SK-N-SH treated with all-trans-retinoic acid at 6 μM for 48 hours (cell line): ENCODE measurements at regions not wholly inside any gene's neighbourhood (a gene's known extent, or its start where the extent isn't known, plus 50 kb on each side); places are given as distances from the start of the nearest gene placed in this dataset.
A peak's percentile ranks its signal among the peaks of the same experiment; 100 is the strongest.

Source experiments
- ATAC-seq: fragments of 200-7000 bp; cut with Tn5 transposase; 3 replicates; pipeline ENCODE4 v1.9.1; 2020; ENCODE audit warnings: mild to moderate bottlenecking, moderate library complexity
- ARNTL ChIP-seq: fragments of 450-650 bp; formaldehyde crosslinking; IDR thresholded peaks from 2 replicates; pipeline ENCODE4 v1.5.0; 2020; ENCODE audit warnings: low read depth, mild to moderate bottlenecking, moderate library complexity, borderline replicate concordance
- BACH2 ChIP-seq: fragments of 250-450 bp; sonication (Bioruptor Pico); IDR thresholded peaks from 2 replicates; pipeline ENCODE4 v1.9.0; 2021; ENCODE audit warnings: mild to moderate bottlenecking, borderline replicate concordance
- CSDC2 ChIP-seq: fragments of 250-450 bp; sonication (Bioruptor Pico); IDR thresholded peaks from 2 replicates; pipeline ENCODE4 v1.5.0; 2020; ENCODE audit warnings: mild to moderate bottlenecking, moderate library complexity
- ESRRG ChIP-seq: fragments of 250-450 bp; sonication (Bioruptor Pico); IDR thresholded peaks from 2 replicates; pipeline ENCODE4 v1.6.1; 2021; ENCODE audit warnings: mild to moderate bottlenecking
- GLIS3 ChIP-seq: fragments of 250-450 bp; sonication (Bioruptor Pico); IDR thresholded peaks from 2 replicates; pipeline ENCODE4 v1.5.0; 2020; ENCODE audit warnings: mild to moderate bottlenecking, moderate library complexity
- ISL1 ChIP-seq: fragments of 250-450 bp; sonication (Bioruptor Pico); IDR thresholded peaks from 2 replicates; pipeline ENCODE4 v2.1.2; 2022; ENCODE audit warnings: mild to moderate bottlenecking, moderate library complexity
- OSR1 ChIP-seq: fragments of 250-450 bp; sonication (Bioruptor Pico); IDR thresholded peaks from 2 replicates; pipeline ENCODE4 v1.8.0; 2022; ENCODE audit warnings: moderate library complexity, mild to moderate bottlenecking, inconsistent platforms
- PPARA ChIP-seq: fragments of 250-450 bp; sonication (Bioruptor Pico); IDR thresholded peaks from 2 replicates; pipeline ENCODE4 v1.5.0; 2020; ENCODE audit warnings: mild to moderate bottlenecking, borderline replicate concordance
- RARB ChIP-seq: fragments of 250-450 bp; sonication (Bioruptor Pico); IDR thresholded peaks from 2 replicates; pipeline ENCODE4 v1.8.0; 2021; ENCODE audit warnings: mild to moderate bottlenecking, moderate library complexity
- SNAI2 ChIP-seq: fragments of 250-450 bp; sonication (Bioruptor Pico); IDR thresholded peaks from 2 replicates; pipeline ENCODE4 v1.5.0; 2020; ENCODE audit warnings: mild to moderate bottlenecking, moderate library complexity
- TOX ChIP-seq: fragments of 250-450 bp; sonication (Bioruptor Pico); IDR thresholded peaks from 2 replicates; pipeline ENCODE4 v1.8.0; 2021; ENCODE audit warnings: mild to moderate bottlenecking, moderate library complexity, borderline replicate concordance
- ZC3H10 ChIP-seq: fragments of 250-450 bp; sonication (Bioruptor Pico); IDR thresholded peaks from 2 replicates; pipeline ENCODE4 v1.5.1; 2021; ENCODE audit warnings: mild to moderate bottlenecking, moderate library complexity
- ZFP3 ChIP-seq: fragments of 250-450 bp; sonication (Bioruptor Pico); IDR thresholded peaks from 2 replicates; pipeline ENCODE4 v1.5.0; 2020; ENCODE audit warnings: mild to moderate bottlenecking, moderate library complexity
- ZFP30 ChIP-seq: fragments of 450-650 bp; formaldehyde crosslinking; IDR thresholded peaks from 2 replicates; pipeline ENCODE4 v1.5.0; 2022; ENCODE audit warnings: mild to moderate bottlenecking, moderate library complexity
- ZNF565 ChIP-seq: fragments of 450-650 bp; formaldehyde crosslinking; conservative IDR thresholded peaks from 2 replicates; pipeline ENCODE4 v1.5.0; 2020; ENCODE audit warnings: low read depth, mild to moderate bottlenecking, moderate library complexity
- ZNF70 ChIP-seq: fragments of 450-650 bp; formaldehyde crosslinking; IDR thresholded peaks from 2 replicates; pipeline ENCODE4 v1.5.0; 2020; ENCODE audit warnings: mild to moderate bottlenecking, moderate library complexity
- ZNF8 ChIP-seq: fragments of 450-650 bp; formaldehyde crosslinking; IDR thresholded peaks from 2 replicates; pipeline ENCODE4 v1.5.0; 2020; ENCODE audit warnings: mild to moderate bottlenecking, moderate library complexity
- TF ChIP-seq, protein P1 (sequence below): fragments of 250-450 bp; sonication (Bioruptor Pico); IDR thresholded peaks from 2 replicates; pipeline ENCODE4 v1.8.0; 2021; ENCODE audit warnings: low read depth, mild to moderate bottlenecking, moderate library complexity, borderline replicate concordance
- TF ChIP-seq, protein P2 (sequence below): fragments of 250-450 bp; sonication (Bioruptor Pico); IDR thresholded peaks from 2 replicates; pipeline ENCODE4 v1.5.1; 2021; ENCODE audit warnings: mild to moderate bottlenecking, moderate library complexity
- TF ChIP-seq, protein P3 (sequence below): fragments of 250-450 bp; sonication (Bioruptor Pico); IDR thresholded peaks from 2 replicates; pipeline ENCODE4 v1.8.0; 2020; ENCODE audit warnings: mild to moderate bottlenecking, moderate library complexity, borderline replicate concordance
- TF ChIP-seq, protein P4 (sequence below): fragments of 250-450 bp; sonication (Bioruptor Pico); IDR thresholded peaks from 2 replicates; pipeline ENCODE4 v1.5.0; 2020; ENCODE audit warnings: mild to moderate bottlenecking, moderate library complexity
- TF ChIP-seq, protein P5 (sequence below): fragments of 250-450 bp; sonication (Bioruptor Pico); IDR thresholded peaks from 2 replicates; pipeline ENCODE4 v1.5.1; 2020; ENCODE audit warnings: low read depth, mild to moderate bottlenecking, moderate library complexity

DNA sequence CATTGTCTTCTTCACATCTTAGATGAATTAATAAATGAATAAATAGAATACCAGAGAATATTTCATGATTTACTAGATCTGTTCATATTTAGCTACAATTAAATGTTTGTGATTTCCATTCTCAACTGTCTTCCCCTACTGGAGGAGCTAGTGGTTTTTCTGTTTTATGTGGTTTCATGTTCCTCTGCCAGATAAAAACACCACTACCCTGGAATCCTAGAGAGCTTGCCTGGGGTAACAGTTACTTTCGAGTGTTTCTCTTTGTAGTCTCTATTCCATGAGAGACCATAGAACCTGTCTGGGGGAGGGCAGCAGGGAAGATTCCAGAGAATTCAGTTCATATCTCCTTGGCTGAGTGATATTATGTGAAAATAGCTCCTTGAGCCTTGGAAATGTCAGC, 349.2 kb downstream of the INSIG2 start:
- TF ChIP-seq, protein P1, sequence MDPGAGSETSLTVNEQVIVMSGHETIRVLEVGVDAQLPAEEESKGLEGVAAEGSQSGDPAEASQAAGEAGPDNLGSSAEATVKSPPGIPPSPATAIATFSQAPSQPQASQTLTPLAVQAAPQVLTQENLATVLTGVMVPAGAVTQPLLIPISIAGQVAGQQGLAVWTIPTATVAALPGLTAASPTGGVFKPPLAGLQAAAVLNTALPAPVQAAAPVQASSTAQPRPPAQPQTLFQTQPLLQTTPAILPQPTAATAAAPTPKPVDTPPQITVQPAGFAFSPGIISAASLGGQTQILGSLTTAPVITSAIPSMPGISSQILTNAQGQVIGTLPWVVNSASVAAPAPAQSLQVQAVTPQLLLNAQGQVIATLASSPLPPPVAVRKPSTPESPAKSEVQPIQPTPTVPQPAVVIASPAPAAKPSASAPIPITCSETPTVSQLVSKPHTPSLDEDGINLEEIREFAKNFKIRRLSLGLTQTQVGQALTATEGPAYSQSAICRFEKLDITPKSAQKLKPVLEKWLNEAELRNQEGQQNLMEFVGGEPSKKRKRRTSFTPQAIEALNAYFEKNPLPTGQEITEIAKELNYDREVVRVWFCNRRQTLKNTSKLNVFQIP, result no peak
- TF ChIP-seq ZNF8 (CRISPR knock-in tag) (no peak), GLIS3 (CRISPR knock-in tag) (no peak), ZC3H10 (CRISPR knock-in tag) (no peak), BACH2 (no peak), ESRRG (CRISPR knock-in tag) (no peak), OSR1 (no peak), ZFP3 (no peak), ISL1 (CRISPR knock-in tag) (no peak), ARNTL (CRISPR knock-in tag) (no peak), CSDC2 (CRISPR knock-in tag) (no peak), ZFP30 (CRISPR knock-in tag) (no peak)
- TF ChIP-seq, protein P2, sequence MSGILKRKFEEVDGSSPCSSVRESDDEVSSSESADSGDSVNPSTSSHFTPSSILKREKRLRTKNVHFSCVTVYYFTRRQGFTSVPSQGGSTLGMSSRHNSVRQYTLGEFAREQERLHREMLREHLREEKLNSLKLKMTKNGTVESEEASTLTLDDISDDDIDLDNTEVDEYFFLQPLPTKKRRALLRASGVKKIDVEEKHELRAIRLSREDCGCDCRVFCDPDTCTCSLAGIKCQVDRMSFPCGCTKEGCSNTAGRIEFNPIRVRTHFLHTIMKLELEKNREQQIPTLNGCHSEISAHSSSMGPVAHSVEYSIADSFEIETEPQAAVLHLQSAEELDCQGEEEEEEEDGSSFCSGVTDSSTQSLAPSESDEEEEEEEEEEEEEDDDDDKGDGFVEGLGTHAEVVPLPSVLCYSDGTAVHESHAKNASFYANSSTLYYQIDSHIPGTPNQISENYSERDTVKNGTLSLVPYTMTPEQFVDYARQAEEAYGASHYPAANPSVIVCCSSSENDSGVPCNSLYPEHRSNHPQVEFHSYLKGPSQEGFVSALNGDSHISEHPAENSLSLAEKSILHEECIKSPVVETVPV (CRISPR knock-in tag), result no peak
- TF ChIP-seq, protein P3, sequence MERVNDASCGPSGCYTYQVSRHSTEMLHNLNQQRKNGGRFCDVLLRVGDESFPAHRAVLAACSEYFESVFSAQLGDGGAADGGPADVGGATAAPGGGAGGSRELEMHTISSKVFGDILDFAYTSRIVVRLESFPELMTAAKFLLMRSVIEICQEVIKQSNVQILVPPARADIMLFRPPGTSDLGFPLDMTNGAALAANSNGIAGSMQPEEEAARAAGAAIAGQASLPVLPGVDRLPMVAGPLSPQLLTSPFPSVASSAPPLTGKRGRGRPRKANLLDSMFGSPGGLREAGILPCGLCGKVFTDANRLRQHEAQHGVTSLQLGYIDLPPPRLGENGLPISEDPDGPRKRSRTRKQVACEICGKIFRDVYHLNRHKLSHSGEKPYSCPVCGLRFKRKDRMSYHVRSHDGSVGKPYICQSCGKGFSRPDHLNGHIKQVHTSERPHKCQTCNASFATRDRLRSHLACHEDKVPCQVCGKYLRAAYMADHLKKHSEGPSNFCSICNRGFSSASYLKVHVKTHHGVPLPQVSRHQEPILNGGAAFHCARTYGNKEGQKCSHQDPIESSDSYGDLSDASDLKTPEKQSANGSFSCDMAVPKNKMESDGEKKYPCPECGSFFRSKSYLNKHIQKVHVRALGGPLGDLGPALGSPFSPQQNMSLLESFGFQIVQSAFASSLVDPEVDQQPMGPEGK, result no peak

DNA sequence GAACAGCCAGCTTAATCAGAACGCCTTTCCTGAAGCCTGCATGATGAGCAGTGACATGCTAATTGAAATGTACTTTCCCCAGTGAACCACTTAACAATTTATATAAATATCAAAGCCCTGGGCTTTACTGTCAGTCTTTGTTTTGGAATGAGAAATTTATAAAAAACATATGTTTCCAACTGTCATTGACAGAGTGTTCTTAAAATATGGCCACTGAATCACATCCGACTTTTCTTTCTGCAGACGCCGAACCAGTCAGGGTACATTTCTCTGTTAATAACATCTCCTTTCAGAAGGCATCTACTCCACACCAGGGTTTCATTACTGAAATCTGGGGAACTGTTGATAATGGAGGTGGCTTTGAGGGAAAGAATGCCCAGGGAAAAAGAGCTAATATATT, 343.7 kb downstream of the INSIG2 start:
- TF ChIP-seq, protein P1, result no peak
- TF ChIP-seq, protein P4, sequence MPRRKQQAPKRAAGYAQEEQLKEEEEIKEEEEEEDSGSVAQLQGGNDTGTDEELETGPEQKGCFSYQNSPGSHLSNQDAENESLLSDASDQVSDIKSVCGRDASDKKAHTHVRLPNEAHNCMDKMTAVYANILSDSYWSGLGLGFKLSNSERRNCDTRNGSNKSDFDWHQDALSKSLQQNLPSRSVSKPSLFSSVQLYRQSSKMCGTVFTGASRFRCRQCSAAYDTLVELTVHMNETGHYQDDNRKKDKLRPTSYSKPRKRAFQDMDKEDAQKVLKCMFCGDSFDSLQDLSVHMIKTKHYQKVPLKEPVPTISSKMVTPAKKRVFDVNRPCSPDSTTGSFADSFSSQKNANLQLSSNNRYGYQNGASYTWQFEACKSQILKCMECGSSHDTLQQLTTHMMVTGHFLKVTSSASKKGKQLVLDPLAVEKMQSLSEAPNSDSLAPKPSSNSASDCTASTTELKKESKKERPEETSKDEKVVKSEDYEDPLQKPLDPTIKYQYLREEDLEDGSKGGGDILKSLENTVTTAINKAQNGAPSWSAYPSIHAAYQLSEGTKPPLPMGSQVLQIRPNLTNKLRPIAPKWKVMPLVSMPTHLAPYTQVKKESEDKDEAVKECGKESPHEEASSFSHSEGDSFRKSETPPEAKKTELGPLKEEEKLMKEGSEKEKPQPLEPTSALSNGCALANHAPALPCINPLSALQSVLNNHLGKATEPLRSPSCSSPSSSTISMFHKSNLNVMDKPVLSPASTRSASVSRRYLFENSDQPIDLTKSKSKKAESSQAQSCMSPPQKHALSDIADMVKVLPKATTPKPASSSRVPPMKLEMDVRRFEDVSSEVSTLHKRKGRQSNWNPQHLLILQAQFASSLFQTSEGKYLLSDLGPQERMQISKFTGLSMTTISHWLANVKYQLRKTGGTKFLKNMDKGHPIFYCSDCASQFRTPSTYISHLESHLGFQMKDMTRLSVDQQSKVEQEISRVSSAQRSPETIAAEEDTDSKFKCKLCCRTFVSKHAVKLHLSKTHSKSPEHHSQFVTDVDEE (CRISPR knock-in tag), result no peak
- TF ChIP-seq ZC3H10 (CRISPR knock-in tag), result 0 out of 2 replicates have a peak, but pooled peaks have one; percentile 32
- TF ChIP-seq PPARA (CRISPR knock-in tag), result no peak
- no peak for TF ChIP-seq BACH2
- TF ChIP-seq TOX (CRISPR knock-in tag), result peak; percentile 85
- no peak for TF ChIP-seq ZFP3
- TF ChIP-seq CSDC2 (CRISPR knock-in tag), result no peak
- no peak for TF ChIP-seq ZNF565
- ATAC-seq, result peak; percentile 78

More for the DNA sequence above, 349.2 kb downstream of the INSIG2 start:
- no peak for ATAC-seq

DNA sequence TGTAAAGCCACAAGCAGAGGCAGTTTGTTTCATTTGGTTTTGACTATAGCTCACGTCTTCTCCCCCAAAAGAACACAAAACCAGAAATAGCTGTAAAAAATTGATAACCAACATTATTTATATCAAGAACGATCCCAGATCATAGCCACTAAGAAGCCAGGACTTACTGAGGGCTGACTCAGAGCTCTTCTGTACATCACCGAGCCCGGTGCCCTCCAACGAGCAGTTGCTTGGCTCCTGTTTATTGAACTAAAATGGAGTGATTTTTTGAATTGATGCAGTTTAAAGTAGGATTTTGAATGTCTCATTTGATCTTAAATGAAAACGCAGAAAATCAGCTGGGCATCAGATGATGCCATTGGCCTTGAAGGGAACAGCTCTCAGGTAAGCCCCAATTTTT, 343.3 kb downstream of the INSIG2 start:
- TF ChIP-seq, protein P3, result no peak
- no peak for TF ChIP-seq BACH2
- TF ChIP-seq ZNF70 (CRISPR knock-in tag), result no peak
- TF ChIP-seq ZFP30 (CRISPR knock-in tag), result no peak
- no peak for TF ChIP-seq ESRRG (CRISPR knock-in tag)
- no peak for TF ChIP-seq OSR1
- TF ChIP-seq ZNF565, result no peak
- no peak for TF ChIP-seq ISL1 (CRISPR knock-in tag)
- TF ChIP-seq ZFP3, result no peak
- no peak for TF ChIP-seq TOX (CRISPR knock-in tag)
- TF ChIP-seq SNAI2, result no peak
- TF ChIP-seq, protein P2 (CRISPR knock-in tag), result no peak
- TF ChIP-seq RARB, result no peak
- no peak for TF ChIP-seq PPARA (CRISPR knock-in tag)
- TF ChIP-seq, protein P5, sequence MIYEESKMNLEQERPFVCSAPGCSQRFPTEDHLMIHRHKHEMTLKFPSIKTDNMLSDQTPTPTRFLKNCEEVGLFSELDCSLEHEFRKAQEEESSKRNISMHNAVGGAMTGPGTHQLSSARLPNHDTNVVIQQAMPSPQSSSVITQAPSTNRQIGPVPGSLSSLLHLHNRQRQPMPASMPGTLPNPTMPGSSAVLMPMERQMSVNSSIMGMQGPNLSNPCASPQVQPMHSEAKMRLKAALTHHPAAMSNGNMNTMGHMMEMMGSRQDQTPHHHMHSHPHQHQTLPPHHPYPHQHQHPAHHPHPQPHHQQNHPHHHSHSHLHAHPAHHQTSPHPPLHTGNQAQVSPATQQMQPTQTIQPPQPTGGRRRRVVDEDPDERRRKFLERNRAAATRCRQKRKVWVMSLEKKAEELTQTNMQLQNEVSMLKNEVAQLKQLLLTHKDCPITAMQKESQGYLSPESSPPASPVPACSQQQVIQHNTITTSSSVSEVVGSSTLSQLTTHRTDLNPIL (CRISPR knock-in tag), result no peak
- ATAC-seq, result peak; percentile 48; the same call in 2 of the 3 replicates
